Skeletal muscle tissue (tissue), 3 donors: ENCODE measurements at regions not wholly inside any gene's neighbourhood (a gene's known extent, or its start where the extent isn't known, plus 50 kb on each side); places are given as distances from the start of the nearest gene placed in this dataset.
"Not testable (repeated sequence)": the region's sequence is repeated elsewhere in the genome, so short reads cannot be mapped to it uniquely, and the experiment has no call there.

Experiments used
- H3K27ac ChIP-seq: one replicate; pipeline ENCODE4 v1.7.0; 2013; ENCODE audit warnings: mild to moderate bottlenecking, low read depth, low read length, inconsistent platforms
- H3K27me3 ChIP-seq, 3 donors: one replicate each; pipeline ENCODE4 v1.7.0; 2013; ENCODE audit warnings: low read length in 3 of 3; ENCODE audit not compliant: control insufficient read depth in 3 of 3, insufficient read depth in 3 of 3
- H3K36me3 ChIP-seq, 3 donors: one replicate each; pipeline ENCODE4 v1.7.0; 2013; ENCODE audit warnings: low read length in 3 of 3; ENCODE audit not compliant: control insufficient read depth in 3 of 3, insufficient read depth in 3 of 3
- H3K4me1 ChIP-seq, 3 donors: one replicate each; pipeline ENCODE4 v1.7.0; 2013; ENCODE audit warnings: low read length in 3 of 3, mild to moderate bottlenecking in 3 of 3; ENCODE audit not compliant: control insufficient read depth in 3 of 3, insufficient read depth in 3 of 3
- H3K4me3 ChIP-seq, 3 donors: one replicate each; pipeline ENCODE4 v1.7.0; 2013; ENCODE audit warnings: low read length in 3 of 3
- H3K9ac ChIP-seq, 3 donors: one replicate each; pipeline ENCODE4 v1.7.0; 2013; ENCODE audit warnings: low read length in 3 of 3, mild to moderate bottlenecking in 3 of 3, moderate library complexity in 2 of 3, low read depth in 1 of 3
- H3K9me3 ChIP-seq, 3 donors: one replicate each; pipeline ENCODE4 v1.7.0; 2013; ENCODE audit warnings: low read length in 3 of 3; ENCODE audit not compliant: control insufficient read depth in 3 of 3
- donor health status: Osteomylitis.

- Histone ChIP-seq H3K36me3 (no peaks in the 10 kb centered on the region), H3K9me3 (no peaks in the 10 kb centered on the region), H3K27me3 (no peaks in the 10 kb centered on the region), H3K4me3 (no peak overlapping the region), H3K27ac (no peak overlapping the region), H3K9ac (no peak overlapping the region), H3K4me1 (no peaks in the 10 kb centered on the region)
Observed at GRCh38 chr10:64182671-64183070, 661.5 kb downstream of the REEP3 start.

GRCh38 chr10:64191286-64191685 is 670.1 kb downstream of the REEP3 start:
- Histone ChIP-seq H3K9ac (no peak overlapping the region), H3K27ac (no peak overlapping the region), H3K9me3 (no peaks in the 10 kb centered on the region), H3K4me3 (no peak overlapping the region), H3K27me3 (no peaks in the 10 kb centered on the region), H3K4me1 (no peaks in the 10 kb centered on the region), H3K36me3 (no peaks in the 10 kb centered on the region)

GRCh38 chr10:64196638-64197315 is 675.6 kb downstream of the REEP3 start:
- no peaks in the 10 kb centered on the region for H3K36me3 ChIP-seq
- H3K9ac ChIP-seq, result no peak overlapping the region
- H3K27ac ChIP-seq, result no peak overlapping the region
- no peaks in the 10 kb centered on the region for H3K9me3 ChIP-seq
- H3K4me3 ChIP-seq, result no peak overlapping the region
- no peaks in the 10 kb centered on the region for H3K4me1 ChIP-seq
- no peaks in the 10 kb centered on the region for H3K27me3 ChIP-seq

- H3K36me3 ChIP-seq, result no peaks in the 10 kb centered on the region
- H3K27me3 ChIP-seq, result no peaks in the 10 kb centered on the region
- H3K4me3 ChIP-seq, result no peak overlapping the region
- H3K27ac ChIP-seq, result no peak overlapping the region
- H3K4me1 ChIP-seq, result no peaks in the 10 kb centered on the region
- no peaks in the 10 kb centered on the region for H3K9me3 ChIP-seq
- H3K9ac ChIP-seq, result no peak overlapping the region
Observed at GRCh38 chr10:64201936-64202335, 680.7 kb downstream of the REEP3 start.

GRCh38 chr10:64204504-64204903 is 683.3 kb downstream of the REEP3 start:
- not testable (repeated sequence) for H3K27me3 ChIP-seq, H3K4me3 ChIP-seq, H3K36me3 ChIP-seq, H3K27ac ChIP-seq, H3K4me1 ChIP-seq, H3K9ac ChIP-seq, H3K9me3 ChIP-seq

GRCh38 chr10:64206409-64206808 is 685.2 kb downstream of the REEP3 start:
- H3K4me3 ChIP-seq, result no peak overlapping the region
- no peak overlapping the region for H3K27ac ChIP-seq
- H3K9me3 ChIP-seq, result no peaks in the 10 kb centered on the region
- no peaks in the 10 kb centered on the region for H3K4me1 ChIP-seq
- no peak overlapping the region for H3K9ac ChIP-seq
- no peaks in the 10 kb centered on the region for H3K27me3 ChIP-seq
- H3K36me3 ChIP-seq, result no peaks in the 10 kb centered on the region

GRCh38 chr10:64209561-64209960 is 688.4 kb downstream of the REEP3 start:
- H3K4me1 ChIP-seq, result no peaks in the 10 kb centered on the region
- no peaks in the 10 kb centered on the region for H3K27me3 ChIP-seq
- H3K36me3 ChIP-seq, result no peaks in the 10 kb centered on the region
- no peak overlapping the region for H3K9ac ChIP-seq
- H3K27ac ChIP-seq, result no peak overlapping the region
- no peak overlapping the region for H3K4me3 ChIP-seq
- no peaks in the 10 kb centered on the region for H3K9me3 ChIP-seq

GRCh38 chr10:64210211-64210610 is 689.0 kb downstream of the REEP3 start:
- Histone ChIP-seq H3K4me1 (no peaks in the 10 kb centered on the region), H3K36me3 (no peaks in the 10 kb centered on the region), H3K9ac (no peak overlapping the region), H3K27ac (no peak overlapping the region), H3K9me3 (no peaks in the 10 kb centered on the region), H3K27me3 (no peaks in the 10 kb centered on the region), H3K4me3 (no peak overlapping the region)

- Histone ChIP-seq H3K36me3 (no peaks in the 10 kb centered on the region), H3K4me3 (no peak overlapping the region), H3K4me1 (no peaks in the 10 kb centered on the region), H3K9me3 (no peaks in the 10 kb centered on the region), H3K27ac (no peak overlapping the region), H3K9ac (no peak overlapping the region), H3K27me3 (no peaks in the 10 kb centered on the region)
Observed at GRCh38 chr10:64211466-64211865, 690.3 kb downstream of the REEP3 start.

GRCh38 chr10:64215088-64215487 is 693.9 kb downstream of the REEP3 start:
- Histone ChIP-seq H3K4me3 (no peak overlapping the region), H3K27ac (no peak overlapping the region), H3K4me1 (no peaks in the 10 kb centered on the region), H3K36me3 (no peaks in the 10 kb centered on the region), H3K9me3 (no peaks in the 10 kb centered on the region), H3K9ac (no peak overlapping the region), H3K27me3 (no peaks in the 10 kb centered on the region)
